HG02642 (cell line): ENCODE measurements at regions not wholly inside any gene's neighbourhood (a gene's known extent, or its start where the extent isn't known, plus 50 kb on each side); places are given as distances from the start of the nearest gene placed in this dataset.

Experiments used
- ATAC-seq: cut with Tn5 transposase; IDR thresholded peaks from one replicate; pipeline ENCODE4 v1.9.1; 2021; ENCODE audit warnings: mild to moderate bottlenecking; ENCODE audit not compliant: unreplicated experiment, poor library complexity

DNA sequence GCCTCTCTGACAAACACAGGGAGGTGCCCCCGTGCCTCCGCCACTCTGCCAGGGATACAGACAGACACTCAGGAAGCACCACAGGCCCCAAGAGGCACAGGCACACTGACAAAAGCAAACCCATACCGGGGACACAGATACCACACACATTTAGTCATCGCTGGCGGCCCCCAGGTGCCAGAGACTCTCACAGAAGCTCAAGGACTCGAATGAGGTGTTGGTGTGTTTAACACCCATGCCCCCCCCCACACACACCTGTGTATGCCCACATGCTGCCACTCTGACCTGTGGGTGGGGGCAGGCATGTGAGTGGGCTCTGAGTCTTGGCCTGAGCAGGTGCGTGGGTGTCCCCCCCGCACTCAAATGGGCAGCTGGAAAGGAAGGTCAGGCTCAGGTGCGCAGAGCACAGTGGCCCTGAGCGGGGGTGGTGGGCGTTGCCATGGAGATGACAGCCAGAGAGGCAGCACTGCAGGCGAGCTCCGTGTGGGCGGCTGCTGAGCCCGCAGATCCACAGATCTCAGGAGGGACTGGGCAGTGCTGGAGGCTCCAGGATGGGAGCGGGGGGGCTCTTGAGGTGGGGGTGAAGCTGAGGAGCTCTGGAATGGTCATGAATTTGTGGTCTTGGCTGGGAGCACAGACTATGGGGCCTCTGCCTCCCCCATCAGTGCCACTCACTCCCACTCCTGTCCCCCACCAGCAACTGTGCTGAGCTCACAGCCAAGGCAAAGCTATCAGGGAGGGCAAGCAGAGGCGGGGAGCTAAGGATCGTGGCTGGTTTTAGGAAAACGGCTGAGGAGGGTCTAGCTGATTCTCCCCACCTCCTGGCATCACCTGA lies 73.9 kb upstream of the TAF1B start:
- ATAC-seq = no peak

GRCh38 chr2:9770006-9770307 lies 73.3 kb upstream of the TAF1B start:
- ATAC-seq = no peak

GRCh38 chr2:9770308-9771100 lies 72.8 kb upstream of the TAF1B start:
- ATAC-seq = no peak

DNA sequence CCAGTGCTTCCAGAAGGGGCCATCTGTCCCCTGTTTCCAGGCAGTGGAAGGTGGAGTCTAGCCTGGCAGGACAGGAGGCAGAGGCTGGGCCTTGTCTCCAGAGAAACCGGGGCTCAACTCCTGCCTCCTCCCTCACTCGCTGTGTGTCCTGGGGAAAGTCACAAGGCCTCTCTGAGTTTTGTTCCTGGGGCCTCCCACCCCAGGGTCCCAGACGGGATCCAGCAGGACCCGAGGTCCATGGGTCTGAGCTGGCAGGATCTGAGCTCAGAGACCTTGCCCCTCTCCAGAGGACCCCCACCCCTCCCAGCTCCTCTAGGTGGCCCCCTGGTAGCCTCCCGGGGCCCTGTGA lies 72.2 kb upstream of the TAF1B start:
- no peak for ATAC-seq

GRCh38 chr2:9771481-9772017 lies 71.7 kb upstream of the TAF1B start:
- ATAC-seq = no peak

GRCh38 chr2:9772035-9772998 lies 71.0 kb upstream of the TAF1B start:
- no peak for ATAC-seq

DNA sequence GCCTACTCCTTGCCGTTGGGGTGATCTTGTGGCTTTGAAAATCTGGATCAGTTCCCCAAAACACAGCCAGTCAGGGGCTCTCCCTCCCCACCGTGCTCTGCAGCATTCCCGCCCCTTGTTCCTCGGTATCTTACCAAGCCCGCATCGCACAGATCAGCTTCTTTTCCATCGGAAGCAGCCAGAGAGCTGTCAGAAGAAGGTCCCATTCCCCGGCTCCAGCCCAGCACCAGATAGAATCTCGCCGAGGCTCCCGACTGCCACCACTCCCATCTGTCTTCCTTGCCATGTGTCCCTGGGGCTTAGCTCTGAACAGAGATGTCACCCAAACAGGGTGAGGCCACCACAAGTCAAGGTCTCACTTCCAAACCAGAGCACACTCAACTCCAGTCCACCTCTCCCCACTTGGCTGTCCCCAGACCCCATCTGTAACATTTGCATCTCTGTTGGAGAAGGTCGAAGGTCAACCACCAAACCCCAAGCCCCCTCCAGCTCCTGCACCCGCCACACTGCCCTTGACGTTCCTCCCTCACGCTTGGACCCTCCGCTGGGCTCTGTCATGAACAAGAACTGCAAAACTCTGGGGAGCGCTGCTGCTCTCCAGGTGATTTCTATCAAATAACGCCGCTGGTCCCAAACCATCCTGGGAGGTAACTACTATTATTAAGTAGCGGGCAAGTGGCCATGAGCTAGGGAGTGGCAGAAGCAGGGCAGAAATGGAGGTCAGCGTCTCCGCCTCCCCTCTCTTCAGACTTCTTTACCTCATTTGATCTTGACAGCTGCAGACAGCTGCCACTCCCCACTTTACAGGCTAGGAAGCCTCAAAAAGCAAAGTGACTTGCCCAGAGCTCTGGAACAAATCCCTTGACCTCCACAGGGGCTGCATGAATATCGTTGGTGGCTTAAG lies 70.0 kb upstream of the TAF1B start:
- no peak for ATAC-seq

DNA sequence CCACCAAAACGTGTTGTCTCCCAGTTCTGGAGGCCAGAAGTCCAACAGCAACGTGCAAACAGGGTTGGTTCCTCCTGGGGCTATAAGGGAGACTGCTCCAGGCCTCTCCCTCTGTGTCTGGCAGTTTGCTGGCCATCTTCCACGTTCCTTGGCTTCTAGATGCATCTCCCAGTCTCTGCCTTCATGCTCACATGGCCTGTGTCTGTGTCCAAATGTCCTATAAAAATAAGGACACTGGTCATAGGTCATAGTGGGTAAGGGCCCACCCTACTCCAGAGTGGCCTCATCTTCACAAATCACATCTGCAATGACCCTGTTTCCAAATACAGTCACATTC lies 69.4 kb upstream of the TAF1B start:
- ATAC-seq = no peak

- ATAC-seq = no peak
These were observed 69.0 kb upstream of the TAF1B start for GRCh38 chr2:9774266-9774665.

DNA sequence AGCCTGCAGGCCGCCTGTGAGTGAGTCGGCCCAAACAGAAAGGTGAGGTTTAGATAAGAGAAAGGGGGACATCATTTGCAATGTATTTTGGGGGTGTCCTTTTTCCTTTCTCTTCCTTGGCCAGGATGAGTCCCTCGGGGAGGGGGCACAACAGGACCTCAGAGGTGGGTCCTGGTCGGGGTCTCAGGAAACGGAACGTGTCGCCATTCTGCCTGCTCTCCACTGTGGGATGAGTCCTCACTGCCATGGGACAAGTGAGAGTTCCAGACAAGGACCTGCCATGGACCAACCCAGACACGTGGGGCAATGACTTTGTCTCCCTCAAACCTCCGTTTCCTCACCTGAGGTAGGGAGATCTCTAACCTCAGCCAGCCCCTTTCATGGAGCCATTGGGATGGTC lies 67.9 kb upstream of the TAF1B start:
- ATAC-seq = no peak

DNA sequence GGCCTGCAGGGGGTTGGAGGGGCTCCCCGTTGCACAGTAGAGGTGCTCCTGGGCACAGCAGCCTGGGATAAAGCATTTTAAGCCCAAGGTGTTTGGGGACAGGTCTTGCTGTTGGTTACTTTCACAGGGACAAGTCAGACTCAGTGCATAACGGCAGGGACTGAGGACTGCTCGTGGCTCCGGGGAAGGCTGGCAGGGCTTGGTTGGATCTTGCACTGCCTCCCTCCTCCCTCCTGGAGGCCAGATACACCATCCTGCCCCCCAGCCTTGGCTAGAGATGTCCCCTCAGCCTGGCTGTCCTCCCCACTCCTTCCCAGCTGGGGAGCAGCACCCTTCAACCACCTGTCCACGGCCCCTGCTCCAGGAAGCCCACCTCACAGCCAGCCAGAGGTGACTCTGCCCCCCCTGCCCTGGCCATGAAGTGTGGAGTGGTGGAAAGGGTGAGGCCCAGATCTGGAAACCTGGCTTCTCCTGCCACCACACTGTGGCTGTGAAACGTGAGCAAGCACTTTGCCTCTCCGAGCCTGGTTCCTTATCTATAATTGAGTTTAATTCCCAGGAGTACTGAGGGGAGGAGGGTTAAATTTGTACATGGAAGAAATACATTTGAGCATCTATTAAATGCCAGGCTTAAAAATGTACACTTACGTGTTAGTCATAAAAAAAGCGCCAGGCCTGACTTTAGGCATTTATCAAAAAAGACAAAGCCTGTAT lies 67.1 kb upstream of the TAF1B start:
- no peak for ATAC-seq

- ATAC-seq = no peak
These were observed 66.2 kb upstream of the TAF1B start for GRCh38 chr2:9777081-9777480.

- ATAC-seq = no peak
These were observed 65.3 kb upstream of the TAF1B start for GRCh38 chr2:9778012-9778411.

DNA sequence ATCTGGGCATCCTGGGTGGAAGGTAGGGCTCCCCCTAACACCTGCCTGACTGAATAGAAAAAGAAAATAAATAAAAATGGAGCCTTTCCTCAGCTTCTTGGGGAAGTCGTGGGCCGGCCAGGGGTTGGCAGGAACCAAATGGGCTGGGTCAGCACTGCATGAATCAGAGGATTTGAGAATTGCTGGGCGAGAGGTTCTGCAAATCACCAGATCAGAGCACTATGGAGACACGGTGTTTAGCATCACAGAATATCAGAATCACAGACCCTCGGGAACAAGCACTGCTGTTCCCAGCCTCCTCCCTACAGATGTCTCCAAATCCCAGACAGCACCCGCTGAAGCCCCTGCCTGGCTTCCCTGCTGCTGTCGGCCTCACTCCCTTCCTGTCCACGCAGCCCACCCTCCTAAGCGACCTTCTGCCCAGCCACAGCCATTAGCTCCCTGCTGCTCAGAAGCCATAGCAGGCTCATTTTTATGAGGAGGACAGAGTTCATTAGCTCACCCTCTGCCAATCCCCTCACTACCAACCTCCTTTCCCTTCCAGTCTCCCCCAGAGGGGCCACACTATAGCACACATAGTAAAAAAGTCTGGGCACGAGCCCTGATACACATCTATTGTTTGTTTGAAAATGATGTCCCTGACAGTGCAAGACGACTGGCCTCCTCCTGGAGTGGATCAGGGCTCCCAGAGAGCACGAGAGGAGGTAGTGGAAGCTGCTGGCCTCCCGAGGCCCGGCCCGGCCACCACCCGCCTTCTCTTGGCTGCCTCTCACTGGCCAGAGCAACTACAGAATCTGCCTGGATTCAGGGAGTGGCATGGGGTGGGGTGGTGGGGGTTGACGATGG lies 64.6 kb upstream of the TAF1B start:
- ATAC-seq = no peak

GRCh38 chr2:9779596-9780264 lies 63.5 kb upstream of the TAF1B start:
- ATAC-seq = no peak

DNA sequence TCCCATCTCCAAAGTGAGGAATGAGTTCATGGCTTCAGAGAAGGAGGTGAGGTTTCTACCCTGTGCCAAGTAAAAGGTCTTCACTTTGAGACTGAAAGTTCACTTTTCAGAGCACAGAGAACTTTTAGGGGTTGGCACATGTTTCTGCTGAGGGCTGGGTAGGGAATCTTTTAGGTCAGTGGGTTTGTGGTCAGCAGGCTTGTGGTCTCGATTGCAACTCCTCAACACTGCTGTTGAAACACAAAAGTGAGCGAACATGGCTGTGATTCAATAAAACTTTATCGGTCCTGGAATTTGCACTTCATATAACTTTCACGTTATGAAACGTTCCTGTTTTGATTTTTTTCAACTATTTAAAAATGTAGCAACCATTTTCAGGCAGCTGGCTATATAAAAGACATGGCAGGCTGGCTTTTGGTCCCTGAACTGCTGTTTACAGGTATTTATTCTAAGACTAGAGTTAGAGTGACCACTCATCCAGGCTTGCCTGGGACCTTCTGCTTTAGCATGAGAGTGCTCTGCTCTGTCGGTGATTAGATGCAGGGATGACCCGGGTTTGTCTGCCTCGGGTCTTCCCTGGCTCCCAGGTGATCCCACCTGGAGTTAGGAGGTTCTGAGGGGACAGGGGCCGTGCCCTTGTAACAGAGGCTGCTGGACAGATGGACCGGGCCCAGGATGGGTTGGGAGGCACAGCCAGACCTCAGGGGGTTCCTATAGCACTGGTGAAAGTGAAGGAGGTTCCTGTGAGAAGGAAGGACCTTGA lies 62.7 kb upstream of the TAF1B start:
- no peak for ATAC-seq

DNA sequence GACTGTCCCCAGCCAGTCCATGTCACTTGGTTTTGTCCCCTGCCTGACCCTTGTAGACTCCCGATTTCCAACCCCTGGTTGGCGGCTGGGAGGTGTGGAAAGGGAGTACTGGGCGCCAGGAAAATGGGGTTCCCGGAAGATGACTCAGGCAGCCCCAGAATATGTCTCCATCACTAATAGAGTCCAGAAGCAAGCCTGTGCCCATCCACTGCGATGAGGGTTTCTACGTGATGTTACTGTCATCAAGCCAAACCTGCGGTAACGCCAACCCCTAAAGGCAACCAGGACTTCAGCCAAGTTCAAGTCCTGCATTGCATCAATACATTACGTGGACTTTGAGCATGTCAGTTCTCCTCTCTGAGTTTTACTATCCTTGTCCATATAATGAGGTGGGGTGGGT lies 62.0 kb upstream of the TAF1B start:
- no peak for ATAC-seq
